Thoracic aorta (tissue), 2 donors: ENCODE measurements at regions not wholly inside any gene's neighbourhood (a gene's known extent, or its start where the extent isn't known, plus 50 kb on each side); places are given as distances from the start of the nearest gene placed in this dataset.

Source experiments
- ATAC-seq: fragments of 150-250 bp; one replicate; pipeline ENCODE4 v1.8.0; 2017; ENCODE audit warnings: low read depth; ENCODE audit not compliant: insufficient number of reproducible peaks, low FRiP score
- DNase-seq: peaks from one replicate; pipeline ENCODE4 v3.0.0-alpha.2; 2020; ENCODE audit warnings: low spot score
- H3K27ac ChIP-seq, 2 donors: fragments of 200-600 bp; sonication (generic); 1 replicate in 1 of 2; 2 replicates in 1 of 2; pipeline ENCODE4 v1.5.1; 2016; ENCODE audit warnings: mild to moderate bottlenecking in 2 of 2, moderate library complexity in 2 of 2
- H3K27me3 ChIP-seq: fragments of 200-600 bp; sonication (generic); replicated peaks from 2 replicates; pipeline ENCODE4 v1.6.0; 2016; ENCODE audit warnings: mild to moderate bottlenecking; ENCODE audit not compliant: insufficient read depth
- H3K36me3 ChIP-seq: fragments of 200-600 bp; sonication (generic); one replicate; pipeline ENCODE4 v1.5.1; 2016
- H3K4me1 ChIP-seq, 2 donors: fragments of 200-600 bp; sonication (generic); 1 replicate in 1 of 2; 2 replicates in 1 of 2; pipeline versions ENCODE4 v1.5.1 to v1.6.0; 2016; ENCODE audit warnings: low read depth in 2 of 2, mild to moderate bottlenecking in 1 of 2; ENCODE audit not compliant: control insufficient read depth in 1 of 2
- H3K4me3 ChIP-seq: fragments of 200-600 bp; sonication (generic); 2 replicates; pipeline ENCODE4 v1.5.1; 2016; ENCODE audit warnings: mild to moderate bottlenecking
- H3K9me3 ChIP-seq: fragments of 200-600 bp; sonication (generic); 2 replicates; pipeline ENCODE4 v1.5.1; 2016
- TF ChIP-seq, protein P1 (sequence below): fragments of 200-600 bp; sonication (generic); IDR thresholded peaks from one replicate; pipeline ENCODE4 v1.5.1; 2019; ENCODE audit warnings: antibody characterized with exemption

DNA sequence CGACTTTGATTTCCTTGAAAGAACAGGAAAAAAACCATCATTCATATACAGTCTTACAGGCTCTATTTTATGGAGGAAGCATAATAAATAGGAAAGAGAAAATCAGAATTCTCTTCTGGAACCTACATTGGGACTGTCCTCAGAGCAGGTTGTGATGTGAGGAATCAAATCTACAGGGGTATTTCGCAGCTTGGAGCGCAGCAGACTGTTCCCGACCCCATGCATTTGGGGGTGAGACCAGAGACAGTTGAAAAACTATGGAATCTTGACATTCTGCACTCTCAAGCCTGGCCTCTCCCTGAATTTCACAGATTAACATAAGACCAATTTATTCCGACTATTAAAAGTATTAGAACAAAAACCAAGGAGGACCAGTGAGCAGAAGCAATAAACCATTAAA, 93.3 kb upstream of the PRSS58 start:
- no peaks in the 10 kb centered on the region for H3K27me3 ChIP-seq
- no peaks in the 10 kb centered on the region for H3K4me1 ChIP-seq
- ATAC-seq: no peak
- no peaks in the 10 kb centered on the region for H3K9me3 ChIP-seq
- H3K36me3 ChIP-seq: no peaks in the 10 kb centered on the region
- no peak for DNase-seq
- TF ChIP-seq, protein P1, sequence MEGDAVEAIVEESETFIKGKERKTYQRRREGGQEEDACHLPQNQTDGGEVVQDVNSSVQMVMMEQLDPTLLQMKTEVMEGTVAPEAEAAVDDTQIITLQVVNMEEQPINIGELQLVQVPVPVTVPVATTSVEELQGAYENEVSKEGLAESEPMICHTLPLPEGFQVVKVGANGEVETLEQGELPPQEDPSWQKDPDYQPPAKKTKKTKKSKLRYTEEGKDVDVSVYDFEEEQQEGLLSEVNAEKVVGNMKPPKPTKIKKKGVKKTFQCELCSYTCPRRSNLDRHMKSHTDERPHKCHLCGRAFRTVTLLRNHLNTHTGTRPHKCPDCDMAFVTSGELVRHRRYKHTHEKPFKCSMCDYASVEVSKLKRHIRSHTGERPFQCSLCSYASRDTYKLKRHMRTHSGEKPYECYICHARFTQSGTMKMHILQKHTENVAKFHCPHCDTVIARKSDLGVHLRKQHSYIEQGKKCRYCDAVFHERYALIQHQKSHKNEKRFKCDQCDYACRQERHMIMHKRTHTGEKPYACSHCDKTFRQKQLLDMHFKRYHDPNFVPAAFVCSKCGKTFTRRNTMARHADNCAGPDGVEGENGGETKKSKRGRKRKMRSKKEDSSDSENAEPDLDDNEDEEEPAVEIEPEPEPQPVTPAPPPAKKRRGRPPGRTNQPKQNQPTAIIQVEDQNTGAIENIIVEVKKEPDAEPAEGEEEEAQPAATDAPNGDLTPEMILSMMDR: no peak
- no peak overlapping the region for H3K27ac ChIP-seq
- H3K4me3 ChIP-seq: no peak overlapping the region

DNA sequence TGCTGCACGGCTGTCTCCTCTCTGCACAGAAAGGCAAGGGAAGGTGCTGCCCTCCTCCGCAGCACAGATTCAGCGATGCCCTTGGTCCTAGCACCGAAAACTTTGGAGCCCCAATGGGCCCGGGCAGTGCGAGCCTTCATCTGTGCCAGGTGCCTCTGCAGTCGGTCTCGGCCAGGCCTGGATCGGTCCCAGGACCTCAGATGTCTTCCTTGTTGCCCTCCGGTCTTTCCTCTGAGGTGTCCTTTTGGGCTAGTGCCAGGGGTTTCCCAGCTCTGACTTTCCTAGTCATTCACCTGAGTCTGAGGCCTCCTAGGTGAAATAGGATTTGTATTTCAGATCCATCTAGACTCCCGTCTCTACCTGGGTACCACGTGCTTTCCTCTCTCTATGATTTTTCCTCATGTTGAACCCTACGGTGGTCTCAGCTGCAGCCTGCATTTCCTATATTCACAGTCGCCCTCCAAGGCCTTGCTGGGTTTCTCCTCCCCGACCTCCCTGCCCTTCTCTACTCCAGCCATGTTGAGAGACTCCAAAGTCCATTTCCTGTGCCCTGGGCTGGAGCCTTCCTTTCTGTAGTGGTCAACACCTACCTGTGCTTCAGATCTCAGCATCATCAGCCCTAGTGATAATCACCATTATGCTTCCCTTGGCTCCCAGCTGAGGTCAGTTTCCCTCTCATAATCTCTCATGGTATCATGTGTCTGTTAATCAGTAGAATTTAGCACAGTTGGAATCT, 92.0 kb upstream of the PRSS58 start:
- no peaks in the 10 kb centered on the region for H3K36me3 ChIP-seq
- H3K9me3 ChIP-seq: no peaks in the 10 kb centered on the region
- DNase-seq (no peak), ATAC-seq (no peak)
- H3K4me3 ChIP-seq: no peak overlapping the region
- H3K27ac ChIP-seq: no peak overlapping the region
- no peaks in the 10 kb centered on the region for H3K4me1 ChIP-seq
- TF ChIP-seq, protein P1: no peak
- no peaks in the 10 kb centered on the region for H3K27me3 ChIP-seq

DNA sequence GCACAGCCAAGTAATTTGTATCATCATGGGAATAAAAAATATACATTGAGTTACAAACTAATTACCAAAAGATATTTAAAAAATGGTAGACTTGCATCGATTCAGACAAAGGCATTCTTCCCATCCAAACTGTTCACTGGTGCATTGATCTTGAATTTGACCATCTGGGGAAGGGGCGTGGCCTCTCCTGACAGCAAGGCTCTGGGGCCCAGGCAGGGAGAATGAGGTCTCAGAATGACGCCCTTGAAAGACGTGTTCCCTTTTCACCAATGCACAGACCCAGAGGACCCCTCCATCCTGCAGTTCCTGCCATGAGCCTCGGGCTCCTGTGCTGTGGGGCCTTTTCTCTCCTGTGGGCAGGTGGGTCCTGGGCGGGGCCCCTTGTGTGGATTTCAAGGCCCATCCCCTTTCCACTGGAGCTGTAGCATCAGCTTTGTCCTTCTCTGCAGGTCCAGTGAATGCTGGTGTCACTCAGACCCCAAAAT, 91.1 kb upstream of the PRSS58 start:
- no peak overlapping the region for H3K27ac ChIP-seq
- H3K9me3 ChIP-seq: no peaks in the 10 kb centered on the region
- ATAC-seq (no peak), DNase-seq (no peak)
- no peaks in the 10 kb centered on the region for H3K27me3 ChIP-seq
- H3K4me3 ChIP-seq: no peak overlapping the region
- TF ChIP-seq, protein P1: no peak
- H3K36me3 ChIP-seq: no peaks in the 10 kb centered on the region
- no peaks in the 10 kb centered on the region for H3K4me1 ChIP-seq

- H3K9me3 ChIP-seq: no peaks in the 10 kb centered on the region
- H3K27ac ChIP-seq: no peak overlapping the region
- H3K27me3 ChIP-seq: no peaks in the 10 kb centered on the region
- no peak for ATAC-seq
- no peak for DNase-seq
- H3K4me1 ChIP-seq: no peaks in the 10 kb centered on the region
- H3K36me3 ChIP-seq: no peaks in the 10 kb centered on the region
- TF ChIP-seq, protein P1: no peak
- H3K4me3 ChIP-seq: no peak overlapping the region
Measured at GRCh38 chr7:142348100-142348499, 90.2 kb upstream of the PRSS58 start.

DNA sequence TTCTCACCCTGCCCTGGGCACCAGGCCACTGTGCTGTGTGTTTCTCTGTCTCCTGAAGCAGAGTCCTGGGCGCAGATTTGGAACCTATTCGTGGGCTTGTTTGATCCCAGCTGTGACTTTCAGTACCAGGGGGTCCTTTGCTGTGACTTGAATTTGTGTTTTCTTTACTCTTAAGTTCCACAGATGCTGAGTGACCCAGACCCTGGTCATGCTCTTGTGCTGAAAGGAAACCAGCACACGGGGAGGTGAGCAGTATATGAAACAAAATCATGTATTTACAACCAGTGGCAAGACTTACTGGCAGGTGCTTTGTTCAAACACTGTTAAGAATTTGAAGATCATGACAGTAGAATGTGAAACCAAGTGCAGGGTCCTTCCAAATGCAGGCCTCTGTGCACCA, 89.2 kb upstream of the PRSS58 start:
- TF ChIP-seq, protein P1: no peak
- H3K27me3 ChIP-seq: no peaks in the 10 kb centered on the region
- no peak overlapping the region for H3K27ac ChIP-seq
- no peaks in the 10 kb centered on the region for H3K9me3 ChIP-seq
- no peaks in the 10 kb centered on the region for H3K4me1 ChIP-seq
- ATAC-seq (no peak), DNase-seq (no peak)
- H3K4me3 ChIP-seq: no peak overlapping the region
- no peaks in the 10 kb centered on the region for H3K36me3 ChIP-seq
